Stimulated activated CD8-positive, alpha-beta memory T cell treated with anti-CD3 and anti-CD28 coated beads, Interleukin-7, amount 100 ng/mL, for 1 hour (primary cell): ENCODE measurements at regions not wholly inside any gene's neighbourhood (a gene's known extent, or its start where the extent isn't known, plus 50 kb on each side); places are given as distances from the start of the nearest gene placed in this dataset.
"Not testable (repeated sequence)": the region's sequence is repeated elsewhere in the genome, so short reads cannot be mapped to it uniquely, and the experiment has no call there.

Experiments
- DNase-seq, 2 donors: peaks; one replicate each; pipeline ENCODE4 v3.0.0-alpha.2; 2020; ENCODE audit warnings: low read depth in 2 of 2

DNA sequence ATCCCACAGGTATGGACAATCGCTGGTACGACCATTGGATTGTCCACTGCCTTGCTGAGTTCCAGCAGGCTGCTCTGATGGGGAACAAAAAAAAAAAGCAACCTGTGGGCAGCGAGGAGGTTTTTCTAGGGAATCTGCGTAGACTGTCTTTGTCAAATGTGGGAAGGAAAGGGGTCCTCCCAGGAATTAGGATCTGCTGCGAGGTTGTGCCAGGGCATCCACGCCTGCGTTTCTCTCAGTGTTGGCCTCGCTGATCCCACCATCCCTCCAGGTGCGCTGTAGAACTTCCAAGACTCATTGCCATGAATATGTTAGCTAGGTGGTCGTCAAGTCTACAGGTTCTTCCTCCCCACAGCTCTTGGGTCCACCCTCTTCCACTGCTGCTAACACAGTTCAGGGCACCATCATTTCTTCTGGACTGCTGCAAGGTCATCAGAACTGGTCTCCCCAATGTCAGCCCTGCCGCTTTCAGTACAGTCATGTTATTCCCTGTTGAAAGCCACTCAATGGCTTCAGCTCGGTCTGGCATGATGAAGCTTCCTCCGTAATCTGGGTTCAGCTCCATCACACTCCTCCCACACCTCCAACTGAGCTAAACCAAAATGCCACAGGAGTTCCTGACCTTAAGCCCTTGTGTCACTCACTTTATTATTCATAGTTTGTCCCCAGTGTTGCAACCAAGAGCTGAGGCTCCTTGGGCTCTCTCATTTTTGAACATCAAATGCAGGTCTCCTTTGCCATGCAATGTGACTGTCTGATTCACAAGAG, 79.5 kb upstream of the DMRT1 start:
- DNase-seq: no peak

GRCh38 chr9:763692-764091, 77.8 kb upstream of the DMRT1 start:
- DNase-seq: no peak

GRCh38 chr9:764105-764524, 77.4 kb upstream of the DMRT1 start:
- no peak for DNase-seq

DNA sequence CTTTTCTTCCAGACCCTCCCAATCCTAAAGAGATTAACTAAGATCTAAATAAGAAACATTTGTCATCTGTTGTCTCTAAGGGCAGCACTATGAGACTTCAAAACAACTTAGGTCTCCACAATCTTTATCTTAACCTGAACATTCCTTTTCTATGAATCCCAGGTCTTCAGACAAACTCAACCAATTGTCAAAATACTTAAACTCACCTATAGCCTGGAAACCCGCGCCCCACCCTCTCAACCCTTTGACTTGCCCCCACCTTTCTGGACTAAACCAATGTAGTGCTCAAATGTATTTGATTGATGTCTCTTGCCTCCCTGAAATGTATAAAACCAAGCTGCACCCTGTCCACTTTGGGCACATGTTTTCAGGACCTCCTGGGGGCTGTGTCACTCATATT, 76.5 kb upstream of the DMRT1 start:
- no peak for DNase-seq

- not testable (repeated sequence) for DNase-seq
Measured at GRCh38 chr9:767061-767561, 74.4 kb upstream of the DMRT1 start.

- DNase-seq: no peak
Measured at GRCh38 chr9:776086-776485, 65.4 kb upstream of the DMRT1 start.

DNA sequence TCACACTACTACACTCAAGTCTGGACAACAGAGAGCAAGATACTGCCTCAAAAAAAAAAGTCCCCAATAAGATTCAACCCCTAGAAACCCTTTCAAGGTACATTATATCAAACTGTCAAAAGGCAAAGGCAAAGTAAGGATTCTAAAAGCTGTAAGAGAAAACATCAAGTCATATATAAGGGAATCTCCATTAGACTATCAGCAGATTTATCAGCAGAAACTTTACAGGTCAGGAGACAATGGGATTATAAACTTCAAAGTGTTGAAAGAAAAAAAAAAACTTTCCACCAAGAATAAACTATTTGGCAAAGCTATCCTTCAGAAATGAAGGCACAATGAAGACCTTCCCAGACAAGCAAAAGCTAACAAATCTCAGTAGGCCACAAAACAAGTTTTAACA, 63.5 kb upstream of the DMRT1 start:
- no peak for DNase-seq

DNA sequence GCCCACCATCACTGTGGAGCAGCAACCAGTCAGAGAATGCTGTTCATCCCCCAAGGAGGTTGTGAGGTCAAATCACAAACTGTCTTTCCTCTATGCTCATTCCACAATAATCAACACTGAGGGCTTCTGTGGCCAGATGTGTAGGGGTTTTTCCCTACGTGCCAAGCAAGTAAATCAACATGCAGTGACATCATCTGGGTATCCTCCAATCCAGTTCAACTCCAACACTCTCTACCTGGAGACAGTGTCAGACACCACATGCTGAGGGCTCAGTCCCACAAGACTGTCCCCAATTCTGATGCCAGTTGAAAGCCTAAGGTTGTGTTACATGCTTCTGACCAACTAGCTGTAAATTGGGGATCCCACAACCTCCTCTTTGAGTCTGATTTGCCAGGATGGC, 57.3 kb upstream of the DMRT1 start:
- DNase-seq: no peak

DNA sequence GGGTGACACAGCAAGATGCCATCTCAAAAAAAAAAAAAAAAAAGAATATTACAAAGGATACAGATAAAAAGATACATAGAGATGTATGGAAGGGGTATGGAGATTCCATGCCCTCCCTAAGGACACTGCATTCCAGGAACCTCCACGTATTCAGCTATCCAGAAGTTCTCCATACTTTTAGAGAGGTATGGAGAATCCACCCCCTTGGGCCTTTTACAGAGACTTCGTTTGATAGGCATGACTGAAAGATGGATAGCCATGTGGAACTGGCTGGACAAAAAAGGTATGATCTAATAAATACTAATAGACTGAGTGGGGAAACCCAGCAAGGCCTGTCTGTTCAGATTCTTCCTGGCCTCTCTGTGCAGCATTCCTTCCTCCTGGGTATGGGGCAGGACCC, 56.6 kb upstream of the DMRT1 start:
- no peak for DNase-seq

DNA sequence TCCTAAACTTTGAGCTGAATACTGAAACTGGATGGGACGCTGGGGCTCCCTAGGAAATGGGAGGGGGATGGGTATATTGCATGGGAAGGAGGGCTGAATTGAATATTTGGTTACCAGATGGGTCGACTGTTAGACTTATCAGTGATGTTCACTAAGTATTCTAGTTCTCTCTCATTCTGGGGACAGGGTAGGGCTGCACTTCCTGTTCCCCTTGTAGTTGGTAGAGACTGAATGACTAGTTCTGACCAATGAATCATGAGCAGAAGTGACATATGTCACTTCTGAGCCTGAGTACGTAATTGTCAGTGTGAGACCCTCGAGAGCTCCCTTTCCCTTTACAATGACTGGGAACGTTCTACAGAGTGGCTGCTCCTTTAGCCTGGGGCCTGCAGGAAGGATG, 55.5 kb upstream of the DMRT1 start:
- DNase-seq: no peak

DNA sequence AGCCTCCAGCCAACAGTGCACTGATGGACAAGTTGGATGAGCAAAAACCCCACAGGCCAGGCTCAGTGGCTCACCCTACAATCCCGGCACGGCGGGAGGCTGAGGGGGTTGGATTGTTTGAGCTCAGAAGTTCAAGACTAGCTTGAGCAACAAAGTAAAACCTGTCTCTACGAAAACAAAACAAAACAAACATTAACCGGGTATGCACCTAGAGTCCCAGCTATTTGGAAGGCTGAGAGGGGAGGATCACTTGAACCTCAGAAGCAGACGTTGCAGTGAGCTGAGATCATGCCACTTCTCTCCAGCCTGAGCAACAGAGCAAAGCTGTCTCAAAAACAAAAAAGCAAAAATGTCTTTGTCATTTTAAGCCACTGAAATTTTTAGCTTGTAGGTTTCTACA, 55.1 kb upstream of the DMRT1 start:
- no peak for DNase-seq

DNA sequence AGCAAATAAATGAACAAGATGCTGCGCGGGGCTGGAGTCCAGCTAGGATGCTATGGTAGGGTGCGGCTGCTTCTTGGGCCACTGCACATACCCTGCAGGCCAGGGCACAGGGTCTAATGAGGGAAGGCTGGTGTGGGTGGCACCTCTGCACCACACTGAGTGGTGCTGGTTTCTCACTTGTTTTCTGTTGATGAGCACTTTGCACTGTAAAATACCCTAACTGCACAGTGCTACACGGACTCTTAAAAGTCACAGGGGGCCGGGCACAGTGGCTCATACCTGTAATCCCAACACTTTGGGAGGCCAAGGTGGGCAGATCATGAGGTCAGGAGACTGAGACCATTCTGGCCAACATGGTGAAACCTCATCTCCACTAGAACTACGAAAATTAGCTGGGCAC, 52.7 kb upstream of the DMRT1 start:
- DNase-seq: no peak
